Endometrium (tissue), 2 donors: ENCODE measurements at regions not wholly inside any gene's neighbourhood (a gene's known extent, or its start where the extent isn't known, plus 50 kb on each side); places are given as distances from the start of the nearest gene placed in this dataset.
"Not testable (repeated sequence)": the region's sequence is repeated elsewhere in the genome, so short reads cannot be mapped to it uniquely, and the experiment has no call there.

Source experiments
- FAIRE-seq: peaks from 2 replicates; lab custom pipeline; 2012; peaks lifted over from hg19 to GRCh38; lab: Jason Lieb, UNC
- donor health status: control.
- donor health status: control.

GRCh38 chr3:6287088-6287875 lies 573.6 kb upstream of the GRM7 start:
- no peak for FAIRE-seq

- peak; percentile 99 for FAIRE-seq
Measured at GRCh38 chr3:6301626-6302025, 559.3 kb upstream of the GRM7 start.

- no peak for FAIRE-seq
Measured at GRCh38 chr3:6315906-6316305, 545.0 kb upstream of the GRM7 start.

- no peak for FAIRE-seq
Measured at GRCh38 chr3:6321999-6322398, 538.9 kb upstream of the GRM7 start.

- FAIRE-seq: no peak
Measured at GRCh38 chr3:6326771-6327170, 534.1 kb upstream of the GRM7 start.

GRCh38 chr3:6340980-6341325 lies 520.0 kb upstream of the GRM7 start:
- not testable (repeated sequence) for FAIRE-seq

GRCh38 chr3:6351752-6352151 lies 509.2 kb upstream of the GRM7 start:
- FAIRE-seq: no peak

- no peak for FAIRE-seq
Measured at GRCh38 chr3:6354653-6355052, 506.3 kb upstream of the GRM7 start.

- FAIRE-seq: no peak
Measured at GRCh38 chr3:6362406-6362805, 498.5 kb upstream of the GRM7 start.

- no peak for FAIRE-seq
Measured at GRCh38 chr3:6367171-6367570, 493.7 kb upstream of the GRM7 start.

- FAIRE-seq: no peak
Measured at GRCh38 chr3:6392123-6392522, 468.8 kb upstream of the GRM7 start.

GRCh38 chr3:6394944-6395343 lies 466.0 kb upstream of the GRM7 start:
- no peak for FAIRE-seq

GRCh38 chr3:6396631-6397030 lies 464.3 kb upstream of the GRM7 start:
- no peak for FAIRE-seq

- FAIRE-seq: not testable (repeated sequence)
Measured at GRCh38 chr3:6402666-6403065, 458.2 kb upstream of the GRM7 start.

- FAIRE-seq: not testable (repeated sequence)
Measured at GRCh38 chr3:6406923-6407322, 454.0 kb upstream of the GRM7 start.

- FAIRE-seq: no peak
Measured at GRCh38 chr3:6416049-6416661, 444.8 kb upstream of the GRM7 start.

- no peak for FAIRE-seq
Measured at GRCh38 chr3:6417174-6417573, 443.7 kb upstream of the GRM7 start.

GRCh38 chr3:6418485-6418884 lies 442.4 kb upstream of the GRM7 start:
- no peak for FAIRE-seq

- no peak for FAIRE-seq
Measured at GRCh38 chr3:6421666-6422445, 439.1 kb upstream of the GRM7 start.

- no peak for FAIRE-seq
Measured at GRCh38 chr3:6425289-6425820, 435.6 kb upstream of the GRM7 start.

- FAIRE-seq: not testable (repeated sequence)
Measured at GRCh38 chr3:6428276-6428675, 432.6 kb upstream of the GRM7 start.

GRCh38 chr3:6435951-6436350 lies 425.0 kb upstream of the GRM7 start:
- no peak for FAIRE-seq

GRCh38 chr3:6437631-6438030 lies 423.3 kb upstream of the GRM7 start:
- no peak for FAIRE-seq
